HG03066 (cell line): ENCODE measurements at regions not wholly inside any gene's neighbourhood (a gene's known extent, or its start where the extent isn't known, plus 50 kb on each side); places are given as distances from the start of the nearest gene placed in this dataset.
"Not testable (repeated sequence)": the region's sequence is repeated elsewhere in the genome, so short reads cannot be mapped to it uniquely, and the experiment has no call there.

ENCODE experiments used
- ATAC-seq: cut with Tn5 transposase; IDR thresholded peaks from one replicate; pipeline ENCODE4 v1.9.1; 2021; ENCODE audit warnings: low read depth; ENCODE audit not compliant: unreplicated experiment

DNA sequence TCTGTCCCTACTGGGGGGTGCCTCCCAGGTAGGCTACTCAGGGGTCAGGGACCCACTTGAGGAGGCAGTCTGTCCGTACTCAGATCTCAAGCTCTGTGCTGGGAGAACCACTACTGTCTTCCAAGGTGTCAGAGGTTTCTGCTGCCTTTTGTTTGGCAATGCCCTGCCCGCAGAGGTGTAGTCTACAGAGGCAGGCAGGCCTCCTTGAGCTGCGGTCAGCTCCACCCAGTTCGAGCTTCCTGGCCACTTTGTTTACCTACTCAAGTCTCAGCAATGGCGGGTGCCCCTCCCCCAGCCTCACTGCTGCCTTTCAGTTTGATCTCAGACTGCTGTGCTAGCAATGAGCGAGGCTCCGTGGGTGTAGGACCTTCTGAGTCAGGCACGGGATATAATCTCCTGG is 263.1 kb upstream of the DAB2 start:
- ATAC-seq = not testable (repeated sequence)

GRCh38 chr5:39680213-39680612 is 255.4 kb upstream of the DAB2 start:
- ATAC-seq = no peak

GRCh38 chr5:39678534-39678933 is 253.8 kb upstream of the DAB2 start:
- no peak for ATAC-seq

DNA sequence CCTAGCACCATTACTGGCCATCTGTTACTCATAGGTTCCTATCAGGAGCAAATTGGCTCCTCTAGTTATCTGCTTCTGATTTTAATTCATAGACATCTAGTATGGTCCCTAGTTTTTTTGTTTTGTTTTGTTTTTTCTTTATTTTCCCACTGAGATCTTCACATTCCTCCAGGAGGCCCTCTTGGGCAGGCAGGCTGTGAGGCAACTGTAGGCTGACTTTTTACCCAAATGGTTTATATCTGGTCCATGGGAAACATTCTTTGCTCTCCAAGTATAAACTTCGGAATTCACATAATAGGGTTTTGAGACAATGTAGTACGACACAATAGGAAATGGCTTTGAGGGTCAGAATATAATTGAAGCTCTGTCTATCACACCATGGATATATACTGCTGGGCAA is 250.9 kb upstream of the DAB2 start:
- no peak for ATAC-seq

GRCh38 chr5:39674209-39675082 is 249.7 kb upstream of the DAB2 start:
- no peak for ATAC-seq

GRCh38 chr5:39671561-39671961 is 246.8 kb upstream of the DAB2 start:
- no peak for ATAC-seq

DNA sequence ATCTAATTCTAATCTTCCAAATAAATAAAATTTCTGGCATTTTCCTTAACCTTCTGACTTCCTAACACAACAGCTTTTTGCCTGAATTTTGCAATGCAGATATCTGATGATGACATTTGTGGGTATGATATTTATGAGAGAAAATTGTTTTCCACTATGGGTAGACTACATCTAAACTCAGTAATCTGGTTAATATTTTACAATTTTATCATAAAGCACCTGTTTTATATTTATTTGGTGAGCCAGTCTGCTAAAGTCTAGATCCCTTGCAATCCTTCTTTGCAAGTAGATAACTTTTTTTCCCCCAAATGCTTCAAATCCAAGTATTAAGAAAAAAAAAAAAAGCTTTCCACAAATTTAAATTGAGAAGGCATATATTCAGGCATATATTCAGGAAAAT is 246.2 kb upstream of the DAB2 start:
- no peak for ATAC-seq

DNA sequence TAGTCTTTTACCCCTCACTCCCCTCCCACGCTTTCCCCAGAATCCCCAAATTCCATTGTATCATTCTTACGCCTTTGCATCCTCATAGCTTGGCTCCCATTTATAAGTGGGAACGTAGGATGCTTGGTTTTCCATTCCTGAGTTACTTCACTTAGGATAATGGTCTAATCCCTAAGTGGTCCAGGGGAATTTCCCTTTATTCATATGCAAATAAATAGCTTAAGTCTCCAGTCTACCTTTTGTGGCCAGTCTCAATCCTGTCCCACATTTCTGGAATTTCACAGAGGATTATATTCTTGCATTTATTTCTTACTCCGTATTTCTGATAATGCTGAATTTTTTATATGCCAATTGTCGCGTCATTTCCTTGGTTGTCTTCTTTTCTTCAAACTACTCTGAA is 245.6 kb upstream of the DAB2 start:
- no peak for ATAC-seq

GRCh38 chr5:39668980-39669379 is 244.2 kb upstream of the DAB2 start:
- ATAC-seq = no peak

- no peak for ATAC-seq
These were observed 240.5 kb upstream of the DAB2 start for GRCh38 chr5:39665328-39665727.

- no peak for ATAC-seq
These were observed 238.2 kb upstream of the DAB2 start for GRCh38 chr5:39662945-39663344.

GRCh38 chr5:39661026-39661779 is 236.4 kb upstream of the DAB2 start:
- ATAC-seq = no peak

DNA sequence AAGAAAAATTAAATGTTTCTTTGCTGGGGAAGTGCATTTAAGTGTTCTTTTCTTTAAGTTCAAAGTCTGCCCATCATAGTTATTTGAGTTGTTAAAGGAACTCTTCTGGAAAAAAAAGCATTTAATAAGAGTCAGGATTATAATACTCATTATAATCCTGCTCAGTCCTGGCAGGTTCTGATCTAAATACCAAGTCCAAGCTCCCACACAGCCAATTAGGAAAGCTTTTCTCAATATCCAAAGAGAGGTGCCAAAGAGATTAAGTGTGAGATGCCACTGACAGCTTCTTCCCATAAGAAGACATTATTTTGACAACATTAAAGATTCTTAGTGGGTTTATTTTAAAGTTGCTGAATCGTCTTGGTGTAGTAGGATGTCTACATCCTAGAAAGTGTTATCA is 235.2 kb upstream of the DAB2 start:
- ATAC-seq = no peak

DNA sequence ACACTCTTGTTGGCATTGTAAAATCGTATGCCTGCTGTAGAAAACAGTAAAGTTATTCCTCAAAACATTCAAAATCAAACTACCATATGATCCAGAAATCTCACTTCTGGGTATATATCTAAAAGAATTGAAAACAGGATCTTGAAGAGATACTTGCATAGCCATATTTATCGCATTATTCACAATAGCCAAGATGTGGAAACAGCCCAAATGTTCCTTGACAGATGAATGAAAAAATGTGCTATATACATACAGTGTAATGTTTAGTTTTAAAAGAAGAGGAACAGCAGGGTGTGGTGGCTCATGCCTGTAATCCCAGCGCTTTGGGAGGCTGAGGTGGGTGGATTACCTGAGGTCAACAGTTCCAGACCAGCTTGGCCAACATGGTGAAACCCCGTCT is 234.1 kb upstream of the DAB2 start:
- ATAC-seq = no peak

GRCh38 chr5:39657943-39658342 is 233.2 kb upstream of the DAB2 start:
- ATAC-seq = no peak

DNA sequence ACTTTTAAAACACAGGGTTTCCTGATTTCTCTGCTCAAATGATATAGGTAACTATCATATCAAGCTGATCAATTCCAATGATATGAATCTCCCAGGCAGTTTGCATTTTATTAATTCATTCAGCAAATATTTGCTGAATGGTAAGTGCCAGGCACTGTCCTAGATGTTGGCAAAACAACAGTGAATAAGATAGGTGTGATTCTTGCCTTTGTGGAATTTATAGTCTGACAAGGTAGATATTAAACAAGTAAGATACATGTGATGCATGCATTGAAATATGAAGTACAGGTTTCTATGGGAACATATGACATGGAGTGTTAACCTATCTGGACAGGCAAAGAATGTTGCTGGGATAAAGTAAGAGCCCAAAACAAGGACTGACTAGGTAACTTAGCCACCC is 231.8 kb upstream of the DAB2 start:
- ATAC-seq = no peak

- ATAC-seq = no peak
These were observed 229.9 kb upstream of the DAB2 start for GRCh38 chr5:39654715-39655114.

GRCh38 chr5:39652481-39652880 is 227.7 kb upstream of the DAB2 start:
- ATAC-seq = not testable (repeated sequence)

GRCh38 chr5:39652036-39652435 is 227.3 kb upstream of the DAB2 start:
- ATAC-seq = no peak

DNA sequence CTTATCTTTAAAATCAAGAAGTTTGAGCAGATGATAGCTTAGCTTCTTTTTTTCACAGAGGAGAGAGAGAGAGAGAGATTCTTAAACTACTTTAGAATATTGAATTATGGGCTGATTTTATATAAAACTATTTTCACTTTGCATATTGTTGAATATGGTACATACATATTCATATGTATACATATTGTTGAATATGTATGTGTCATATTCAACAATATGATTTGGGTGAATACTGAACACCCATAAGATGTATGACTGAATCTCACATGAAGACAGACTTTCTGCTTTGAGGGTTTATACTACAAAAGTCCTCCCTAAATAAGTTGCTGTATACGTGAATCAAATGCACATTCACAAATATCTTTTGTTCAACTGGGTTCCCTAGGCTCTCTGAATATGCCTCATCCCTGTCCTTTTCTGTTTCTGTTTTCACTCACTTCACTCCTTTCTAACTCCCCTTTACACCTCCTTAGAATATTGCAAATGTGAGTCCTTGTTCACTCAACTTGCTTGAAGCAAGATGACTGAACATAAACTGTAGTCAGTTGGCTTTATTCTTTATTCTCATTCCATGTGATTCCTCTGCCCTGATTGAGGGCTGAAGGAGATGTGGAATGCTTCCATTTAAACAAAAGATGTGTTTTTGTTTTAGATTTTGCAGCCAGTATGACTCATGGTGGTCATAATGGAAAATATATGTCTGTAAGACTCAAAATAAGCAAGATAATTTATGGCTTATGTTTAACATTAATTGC is 225.4 kb upstream of the DAB2 start:
- ATAC-seq = no peak

DNA sequence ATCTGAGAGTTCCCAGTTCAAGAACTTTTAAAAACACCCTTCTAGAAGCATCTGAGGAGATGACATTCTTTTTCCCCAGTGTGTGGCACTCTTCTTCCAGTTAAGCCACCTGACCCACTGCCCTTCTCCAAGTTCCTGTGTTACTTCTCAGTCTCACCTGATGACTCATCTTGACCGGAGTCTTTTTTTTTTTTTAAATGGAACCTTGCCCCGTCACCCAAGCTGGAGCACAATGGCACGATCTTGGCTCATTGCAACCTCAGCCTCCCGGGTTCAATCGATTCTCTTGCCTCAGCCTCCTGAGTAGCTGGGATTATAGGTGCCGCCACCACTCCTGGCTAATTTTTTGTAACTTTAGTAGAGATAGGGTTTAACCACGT is 224.1 kb upstream of the DAB2 start:
- ATAC-seq = peak; percentile 54
